GM12878 (cell line): ENCODE measurements at regions not wholly inside any gene's neighbourhood (a gene's known extent, or its start where the extent isn't known, plus 50 kb on each side); places are given as distances from the start of the nearest gene placed in this dataset.

Experiments
- ATAC-seq: fragments of 200-7000 bp; cut with Tn5 transposase; 3 replicates; pipeline ENCODE4 v1.9.1; 2020; ENCODE audit warnings: mild to moderate bottlenecking, moderate library complexity
- BruUV-seq: library from RNA; stranded (reverse); fragments of 400-500 nt; replicated peaks from 2 replicates; lab custom pipeline; 2021; lab: Mats Ljungman, UMichigan
- CTCF ChIA-PET: fragments of 300-600 bp; sonication (Branson Sonifier 250); formaldehyde crosslinking; extraction: SDS; loops from one replicate; lab custom pipeline; 2021; ENCODE audit warnings: inconsistent platforms; lab: Yijun Ruan, JAX
- POLR2A ChIA-PET: fragments of 350-600 bp; formaldehyde crosslinking; extraction: SDS; loops from one replicate; lab custom pipeline; 2021; ENCODE audit warnings: inconsistent platforms; lab: Charles Lee
- RAD21 ChIA-PET: fragments of 300-600 bp; sonication (Branson Sonifier 250); formaldehyde crosslinking; loops from one replicate; lab custom pipeline; 2023; ENCODE audit warnings: antibody characterized with exemption; ENCODE audit not compliant: unreplicated experiment; lab: Charles Lee
- SMC1A ChIA-PET: fragments of 300-600 bp; sonication (Branson Sonifier 250); formaldehyde crosslinking; loops from one replicate; lab custom pipeline; 2023; ENCODE audit not compliant: unreplicated experiment, uncharacterized antibody; lab: Charles Lee
- DNase-seq: peaks from one replicate; pipeline ENCODE4 v3.0.0-alpha.2; 2011; ENCODE audit warnings: low read depth, low spot score
- FAIRE-seq: peaks from 3 replicates; lab custom pipeline; 2011; peaks lifted over from hg19 to GRCh38; lab: Jason Lieb, UNC
- H2AFZ ChIP-seq: 2 replicates; pipeline ENCODE4 v1.6.0; 2011; ENCODE audit warnings: low read depth, low read length, control low read depth; ENCODE audit not compliant: control insufficient read depth
- H3K27ac ChIP-seq: 2 replicates; pipeline ENCODE4 v1.5.1; 2011; ENCODE audit warnings: control low read depth; ENCODE audit not compliant: control insufficient read depth, insufficient read depth
- H3K27me3 ChIP-seq, 2 experiments: replicated peaks in 1 of 2; 2 replicates each; pipeline versions ENCODE4 v1.6.0 to v1.6.1; 2011; ENCODE audit warnings: low read length in 1 of 2; ENCODE audit not compliant: control insufficient read depth in 2 of 2, insufficient read depth in 2 of 2
- H3K36me3 ChIP-seq, 2 experiments: 2 replicates each; pipeline ENCODE4 v1.5.1; 2011; ENCODE audit warnings: low read length in 1 of 2; ENCODE audit not compliant: control insufficient read depth in 2 of 2, insufficient read depth in 2 of 2
- H3K4me1 ChIP-seq: 2 replicates; pipeline ENCODE4 v1.6.1; 2011; ENCODE audit warnings: mild to moderate bottlenecking, low read length, moderate library complexity, mixed read lengths; ENCODE audit not compliant: control insufficient read depth, insufficient read depth
- H3K4me2 ChIP-seq: 2 replicates; pipeline ENCODE4 v1.6.0; 2011; ENCODE audit warnings: control low read depth; ENCODE audit not compliant: control insufficient read depth, insufficient read depth
- H3K4me3 ChIP-seq: fragments of 200-600 bp; sonication (generic); 2 replicates; pipeline ENCODE4 v1.5.1; 2016
- H3K79me2 ChIP-seq: 2 replicates; pipeline ENCODE4 v1.6.0; 2011; ENCODE audit warnings: low read length; ENCODE audit not compliant: control insufficient read depth, insufficient read depth
- H3K9ac ChIP-seq: 2 replicates; pipeline ENCODE4 v1.8.0; 2011; ENCODE audit warnings: low read length, control low read depth, mixed read lengths; ENCODE audit not compliant: control insufficient read depth, insufficient read depth
- H3K9me3 ChIP-seq: replicated peaks from 3 replicates; pipeline ENCODE4 v1.5.1; 2011; ENCODE audit warnings: mild to moderate bottlenecking, low read length; ENCODE audit not compliant: control insufficient read depth, insufficient read depth
- H4K20me1 ChIP-seq: 2 replicates; pipeline ENCODE4 v1.6.0; 2011; ENCODE audit not compliant: control insufficient read depth, insufficient read depth
- ASH2L ChIP-seq: fragments of 300-600, 200-600 bp; sonication (generic); IDR thresholded peaks from 2 replicates; pipeline ENCODE4 v1.6.1; 2017; ENCODE audit warnings: low read depth, mild to moderate bottlenecking, borderline replicate concordance
- BCL11A ChIP-seq: IDR thresholded peaks from 2 replicates; pipeline ENCODE4 v1.6.1; 2011; ENCODE audit warnings: low read depth, low read length
- DPF2 ChIP-seq: fragments of 450-650 bp; IDR thresholded peaks from 2 replicates; pipeline ENCODE4 v1.6.1; 2017; ENCODE audit warnings: mild to moderate bottlenecking
- ESRRA ChIP-seq: IDR thresholded peaks from 2 replicates; pipeline ENCODE4 v1.6.1; 2012; ENCODE audit warnings: mild to moderate bottlenecking, low read length, improper control_type of control experiment
- FOXK2 ChIP-seq: fragments of 450-650 bp; IDR thresholded peaks from 2 replicates; pipeline ENCODE4 v1.6.1; 2017; ENCODE audit warnings: mild to moderate bottlenecking, moderate library complexity
- MYC ChIP-seq: IDR thresholded peaks from 2 replicates; pipeline ENCODE4 v1.6.1; 2011; ENCODE audit warnings: mild to moderate bottlenecking, low read length, moderate library complexity, inconsistent platforms; ENCODE audit not compliant: insufficient read depth, insufficient replicate concordance, insufficient read length, severe bottlenecking
- PKNOX1 ChIP-seq: fragments of 450-650 bp; IDR thresholded peaks from 2 replicates; pipeline ENCODE4 v1.6.1; 2016; ENCODE audit warnings: mild to moderate bottlenecking
- SIN3A ChIP-seq: IDR thresholded peaks from 2 replicates; pipeline ENCODE4 v1.6.1; 2012; ENCODE audit warnings: low read depth, low read length, improper control_type of control experiment
- ZNF592 ChIP-seq: fragments of 450-650 bp; IDR thresholded peaks from 2 replicates; pipeline ENCODE4 v1.6.1; 2017; ENCODE audit warnings: mild to moderate bottlenecking, moderate library complexity
- ZNF687 ChIP-seq: fragments of 450-650 bp; IDR thresholded peaks from 2 replicates; pipeline ENCODE4 v1.6.1; 2017; ENCODE audit warnings: mild to moderate bottlenecking, moderate library complexity
- WGBS: methylation state at CpG from one replicate; pipeline ENCODE4 v1.1.6; 2016; ENCODE audit warnings: low lambda C conversion rate; ENCODE audit not compliant: insufficient replicate concordance, insufficient coverage; ENCODE audit errors: missing lambda C conversion rate; 5-methylcytosine and 5-hydroxymethylcytosine counted together
- in situ Hi-C: fragments of 300-500 bp; cut with MboI; formaldehyde crosslinking; loops from 9 replicates; pipeline ENCODE4 v1.14.3; 2018; ENCODE audit warnings: mixed read lengths
- intact Hi-C: fragments of 100-400 bp; cut with micrococcal nuclease; formaldehyde crosslinking; loops from one replicate; pipeline ENCODE4 v1.14.2; 2022; ENCODE audit not compliant: unreplicated experiment
- TF ChIP-seq, protein P1 (sequence below): fragments of 450-650 bp; IDR thresholded peaks from 2 replicates; pipeline ENCODE4 v1.6.1; 2017; ENCODE audit warnings: low read depth, mild to moderate bottlenecking, moderate library complexity
- TF ChIP-seq, protein P2 (sequence below): fragments of 450-650 bp; conservative IDR thresholded peaks from 2 replicates; pipeline ENCODE4 v1.6.1; 2017; ENCODE audit warnings: mild to moderate bottlenecking, moderate library complexity

DNA sequence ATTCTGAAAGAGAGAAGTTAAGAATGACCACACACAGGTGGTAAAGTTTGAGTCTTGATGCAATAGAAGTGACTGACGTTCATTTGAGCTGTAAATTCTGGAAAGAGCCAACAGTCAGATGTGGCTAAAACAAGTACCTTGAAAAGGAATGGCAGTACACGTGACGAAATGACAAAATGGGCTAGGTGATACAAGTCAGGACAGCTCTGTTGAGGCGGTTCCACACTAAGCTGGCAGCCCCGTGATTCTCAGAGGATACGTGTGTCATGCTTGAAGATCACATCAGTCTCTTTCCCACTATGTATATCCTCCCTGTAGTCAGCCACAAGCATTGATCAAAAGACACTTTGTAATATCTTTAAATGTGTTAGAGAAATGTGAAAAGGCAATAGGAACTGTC lies 881.3 kb upstream of the ADGRL2 start:
- in situ Hi-C loops (no loop called here), intact Hi-C loops (no loop called here)
- Histone ChIP-seq H3K36me3 (no peaks in the 10 kb centered on the region), H2AFZ (no peak overlapping the region), H3K27me3 (no peaks in the 10 kb centered on the region), H3K27ac (no peak overlapping the region), H3K4me2 (no peak overlapping the region), H3K9me3 (no peaks in the 10 kb centered on the region), H3K4me3 (no peak overlapping the region), H3K9ac (no peak overlapping the region), H3K4me1 (no peaks in the 10 kb centered on the region), H4K20me1 (no peaks in the 10 kb centered on the region), H3K79me2 (no peaks in the 10 kb centered on the region)
- WGBS: 27% methylated on average over 6 of the region's 6 CpGs
- BruUV-seq: no TSS peak
- DNase-seq: no peak
- ChIA-PET RAD21 (no interaction called here), CTCF (interaction anchor here (0.9 kb wide), 1 partner anchor 65 kb away, joined by 3 read pairs; no protein-coding TSS in a partner anchor), SMC1A (no interaction called here), POLR2A (no interaction called here)
- no peak for ATAC-seq
- FAIRE-seq: no peak
- TF ChIP-seq SIN3A (no peak), BCL11A (no peak), ESRRA (no peak), DPF2 (no peak), ASH2L (no peak), PKNOX1 (no peak), MYC (no peak), ZNF687 (no peak), ZNF592 (no peak), FOXK2 (no peak)
- TF ChIP-seq, protein P1, sequence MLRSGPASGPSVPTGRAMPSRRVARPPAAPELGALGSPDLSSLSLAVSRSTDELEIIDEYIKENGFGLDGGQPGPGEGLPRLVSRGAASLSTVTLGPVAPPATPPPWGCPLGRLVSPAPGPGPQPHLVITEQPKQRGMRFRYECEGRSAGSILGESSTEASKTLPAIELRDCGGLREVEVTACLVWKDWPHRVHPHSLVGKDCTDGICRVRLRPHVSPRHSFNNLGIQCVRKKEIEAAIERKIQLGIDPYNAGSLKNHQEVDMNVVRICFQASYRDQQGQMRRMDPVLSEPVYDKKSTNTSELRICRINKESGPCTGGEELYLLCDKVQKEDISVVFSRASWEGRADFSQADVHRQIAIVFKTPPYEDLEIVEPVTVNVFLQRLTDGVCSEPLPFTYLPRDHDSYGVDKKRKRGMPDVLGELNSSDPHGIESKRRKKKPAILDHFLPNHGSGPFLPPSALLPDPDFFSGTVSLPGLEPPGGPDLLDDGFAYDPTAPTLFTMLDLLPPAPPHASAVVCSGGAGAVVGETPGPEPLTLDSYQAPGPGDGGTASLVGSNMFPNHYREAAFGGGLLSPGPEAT: no peak
- TF ChIP-seq, protein P2, sequence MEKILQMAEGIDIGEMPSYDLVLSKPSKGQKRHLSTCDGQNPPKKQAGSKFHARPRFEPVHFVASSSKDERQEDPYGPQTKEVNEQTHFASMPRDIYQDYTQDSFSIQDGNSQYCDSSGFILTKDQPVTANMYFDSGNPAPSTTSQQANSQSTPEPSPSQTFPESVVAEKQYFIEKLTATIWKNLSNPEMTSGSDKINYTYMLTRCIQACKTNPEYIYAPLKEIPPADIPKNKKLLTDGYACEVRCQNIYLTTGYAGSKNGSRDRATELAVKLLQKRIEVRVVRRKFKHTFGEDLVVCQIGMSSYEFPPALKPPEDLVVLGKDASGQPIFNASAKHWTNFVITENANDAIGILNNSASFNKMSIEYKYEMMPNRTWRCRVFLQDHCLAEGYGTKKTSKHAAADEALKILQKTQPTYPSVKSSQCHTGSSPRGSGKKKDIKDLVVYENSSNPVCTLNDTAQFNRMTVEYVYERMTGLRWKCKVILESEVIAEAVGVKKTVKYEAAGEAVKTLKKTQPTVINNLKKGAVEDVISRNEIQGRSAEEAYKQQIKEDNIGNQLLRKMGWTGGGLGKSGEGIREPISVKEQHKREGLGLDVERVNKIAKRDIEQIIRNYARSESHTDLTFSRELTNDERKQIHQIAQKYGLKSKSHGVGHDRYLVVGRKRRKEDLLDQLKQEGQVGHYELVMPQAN: no peak
